A673 (cell line): ENCODE measurements at regions not wholly inside any gene's neighbourhood (a gene's known extent, or its start where the extent isn't known, plus 50 kb on each side); places are given as distances from the start of the nearest gene placed in this dataset.

ENCODE experiments used
- CTCF ChIP-seq: fragments of 300-800, 200-600 bp; sonication (generic); conservative IDR thresholded peaks from 2 replicates; pipeline ENCODE4 v1.5.1; 2017; ENCODE audit warnings: low read depth, mild to moderate bottlenecking, antibody characterized with exemption, low read length, moderate library complexity, mixed read lengths
- EZH2 ChIP-seq: fragments of 200-600 bp; sonication (generic); IDR thresholded peaks from 2 replicates; pipeline ENCODE4 v1.6.1; 2017; ENCODE audit warnings: borderline replicate concordance, low read depth, mild to moderate bottlenecking, mixed read lengths, antibody characterized with exemption, low read length; ENCODE audit not compliant: poor library complexity, severe bottlenecking

- TF ChIP-seq CTCF (no peak), EZH2 (no peak)
These were observed 355.8 kb upstream of the RGS6 start for GRCh38 chr14:71576472-71576871.
